NB4 (cell line): ENCODE measurements at regions not wholly inside any gene's neighbourhood (a gene's known extent, or its start where the extent isn't known, plus 50 kb on each side); places are given as distances from the start of the nearest gene placed in this dataset.

ENCODE experiments used
- DNase-seq: peaks from one replicate; pipeline ENCODE4 v3.0.0; 2010; ENCODE audit warnings: low read depth
- H3K4me3 ChIP-seq: one replicate; pipeline ENCODE4 v1.5.1; 2011; ENCODE audit warnings: mild to moderate bottlenecking, low read depth, low read length, moderate library complexity
- CTCF ChIP-seq: IDR thresholded peaks from one replicate; pipeline ENCODE4 v1.5.1; 2012; ENCODE audit warnings: low read depth, low read length
- MAX ChIP-seq: IDR thresholded peaks from 2 replicates; pipeline ENCODE4 v1.6.1; 2011; ENCODE audit warnings: low read depth, low read length
- MYC ChIP-seq: IDR thresholded peaks from 2 replicates; pipeline ENCODE4 v1.6.1; 2011; ENCODE audit warnings: low read depth, low read length
- POLR2A ChIP-seq: IDR thresholded peaks from 2 replicates; pipeline ENCODE4 v1.6.1; 2011; ENCODE audit warnings: mild to moderate bottlenecking; ENCODE audit not compliant: insufficient read length; ENCODE audit errors: extremely low read depth

- H3K4me3 ChIP-seq, result no peak overlapping the region
- no peak for DNase-seq
- TF ChIP-seq POLR2A, result no peak
- TF ChIP-seq CTCF, result no peak
- no peak for TF ChIP-seq MAX
- TF ChIP-seq MYC, result no peak
Measured at GRCh38 chr3:78004571-78004970, 964.7 kb downstream of the ROBO2 start.

GRCh38 chr3:78013653-78014052, 973.8 kb downstream of the ROBO2 start:
- no peak overlapping the region for H3K4me3 ChIP-seq
- DNase-seq, result no peak
- TF ChIP-seq CTCF (no peak), MYC (no peak), MAX (no peak), POLR2A (no peak)

GRCh38 chr3:78015856-78016255, 976.0 kb downstream of the ROBO2 start:
- no peak for TF ChIP-seq MAX
- no peak for TF ChIP-seq POLR2A
- no peak for TF ChIP-seq CTCF
- no peak overlapping the region for H3K4me3 ChIP-seq
- no peak for DNase-seq

- DNase-seq, result no peak
- TF ChIP-seq MYC (no peak), POLR2A (no peak), CTCF (no peak), MAX (no peak)
- H3K4me3 ChIP-seq, result no peak overlapping the region
Measured at GRCh38 chr3:78021710-78022109, 981.8 kb downstream of the ROBO2 start.

GRCh38 chr3:78022232-78022631, 982.3 kb downstream of the ROBO2 start:
- TF ChIP-seq MAX, result no peak
- TF ChIP-seq CTCF, result no peak
- TF ChIP-seq MYC, result no peak
- no peak for TF ChIP-seq POLR2A
- no peak overlapping the region for H3K4me3 ChIP-seq
- no peak for DNase-seq

- TF ChIP-seq MYC, result no peak
- TF ChIP-seq CTCF, result no peak
- H3K4me3 ChIP-seq, result no peak overlapping the region
- DNase-seq, result no peak
Measured at GRCh38 chr3:78023257-78023656, 983.4 kb downstream of the ROBO2 start.
